ENCODE measurements at regions not wholly inside any gene's neighbourhood (a gene's known extent, or its start where the extent isn't known, plus 50 kb on each side); places are given as distances from the start of the nearest gene placed in this dataset.

- TF ChIP-seq CTCF (conservative IDR thresholded peaks at IDR 0.05; ENCODE audit: low read depth, low read length) (no peak), EZH2phosphoT487 (IDR thresholded peaks at IDR 0.05; ENCODE audit: borderline replicate concordance, low read length) (no peak), EZH2 (IDR thresholded peaks at IDR 0.05; ENCODE audit: low read length, unreplicated experiment) (no peak)
These were observed 233.7 kb upstream of the ZFP64 start for GRCh38 chr20:52425253-52425652.
